Fibroblast of skin of scalp (primary cell): ENCODE measurements at regions not wholly inside any gene's neighbourhood (a gene's known extent, or its start where the extent isn't known, plus 50 kb on each side); places are given as distances from the start of the nearest gene placed in this dataset.

ENCODE experiments used
- DNase-seq: peaks from one replicate; pipeline ENCODE4 v3.0.0-alpha.2; 2013

GRCh38 chr18:30298769-30299168 is 743.8 kb downstream of the DSC3 start:
- no peak for DNase-seq

GRCh38 chr18:30288662-30289414 is 753.7 kb downstream of the DSC3 start:
- DNase-seq = no peak

GRCh38 chr18:30280861-30281470 is 761.6 kb downstream of the DSC3 start:
- peak; percentile 59 for DNase-seq

- no peak for DNase-seq
These were observed 762.4 kb downstream of the DSC3 start for GRCh38 chr18:30280186-30280585.

GRCh38 chr18:30277676-30278075 is 764.9 kb downstream of the DSC3 start:
- no peak for DNase-seq

- no peak for DNase-seq
These were observed 770.8 kb downstream of the DSC3 start for GRCh38 chr18:30271716-30272115.

GRCh38 chr18:30265190-30265589 is 777.4 kb downstream of the DSC3 start:
- no peak for DNase-seq

GRCh38 chr18:30254331-30254730 is 788.2 kb downstream of the DSC3 start:
- no peak for DNase-seq

GRCh38 chr18:30248056-30248455 is 794.5 kb downstream of the DSC3 start:
- no peak for DNase-seq

GRCh38 chr18:30245766-30246455 is 796.6 kb downstream of the DSC3 start:
- no peak for DNase-seq

GRCh38 chr18:30234755-30235154 is 807.8 kb downstream of the DSC3 start:
- DNase-seq = no peak

- DNase-seq = no peak
These were observed 831.4 kb downstream of the DSC3 start for GRCh38 chr18:30211112-30211511.

GRCh38 chr18:30208546-30208945 is 834.0 kb downstream of the DSC3 start:
- no peak for DNase-seq

- DNase-seq = no peak
These were observed 850.3 kb downstream of the DSC3 start for GRCh38 chr18:30192216-30192615.

GRCh38 chr18:30186245-30186644 is 856.3 kb downstream of the DSC3 start:
- no peak for DNase-seq

- peak; percentile 10 for DNase-seq
These were observed 865.5 kb downstream of the DSC3 start for GRCh38 chr18:30177056-30177455.

- no peak for DNase-seq
These were observed 866.8 kb downstream of the DSC3 start for GRCh38 chr18:30175621-30176225.

- DNase-seq = no peak
These were observed 867.4 kb downstream of the DSC3 start for GRCh38 chr18:30175061-30175574.

GRCh38 chr18:30163573-30163972 is 879.0 kb downstream of the DSC3 start:
- no peak for DNase-seq

- no peak for DNase-seq
These were observed 882.4 kb downstream of the DSC3 start for GRCh38 chr18:30160124-30160523.

GRCh38 chr18:30150586-30151250 is 891.8 kb downstream of the DSC3 start:
- DNase-seq = no peak

GRCh38 chr18:30149585-30149984 is 893.0 kb downstream of the DSC3 start:
- DNase-seq = no peak

- DNase-seq = no peak
These were observed 899.7 kb downstream of the DSC3 start for GRCh38 chr18:30142870-30143269.
